Hepatocyte (in vitro differentiated cells): ENCODE measurements at regions not wholly inside any gene's neighbourhood (a gene's known extent, or its start where the extent isn't known, plus 50 kb on each side); places are given as distances from the start of the nearest gene placed in this dataset.

Experiments
- EZH2 ChIP-seq: fragments of 200-600 bp; sonication (generic); IDR thresholded peaks from 2 replicates; pipeline ENCODE4 v1.6.1; 2016; ENCODE audit warnings: antibody characterized with exemption, mild to moderate bottlenecking, borderline replicate concordance
- EZH2phosphoT487 ChIP-seq: fragments of 200-600 bp; sonication (generic); IDR thresholded peaks from one replicate; pipeline ENCODE4 v1.6.1; 2018; ENCODE audit warnings: antibody characterized with exemption, mild to moderate bottlenecking, low read depth, moderate library complexity; ENCODE audit not compliant: unreplicated experiment, severe bottlenecking
- TF ChIP-seq, protein P1 (sequence below): fragments of 200-600 bp; sonication (generic); IDR thresholded peaks from 2 replicates; pipeline ENCODE4 v1.5.1; 2016; ENCODE audit warnings: antibody characterized with exemption, mild to moderate bottlenecking; ENCODE audit not compliant: poor library complexity

DNA sequence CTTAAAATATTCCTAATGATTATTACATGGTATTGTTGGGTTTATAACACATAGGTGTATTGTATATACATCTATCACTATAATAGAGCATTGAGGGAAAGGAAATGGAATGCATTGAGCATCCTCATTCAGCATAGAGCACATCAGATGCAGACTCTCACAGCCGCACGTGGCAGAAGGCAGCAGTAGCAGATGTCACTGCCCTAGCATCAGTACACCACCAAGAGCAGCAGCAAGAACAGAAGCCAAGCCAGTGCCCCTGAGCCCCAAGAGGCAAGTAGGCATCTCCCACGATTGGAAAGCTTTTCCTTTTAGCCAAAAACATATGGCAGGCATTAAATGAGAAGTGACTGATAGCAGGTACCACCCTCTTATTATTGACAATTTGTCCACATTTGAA lies 510.0 kb downstream of the TNS3 start:
- TF ChIP-seq EZH2: no peak
- TF ChIP-seq, protein P1, sequence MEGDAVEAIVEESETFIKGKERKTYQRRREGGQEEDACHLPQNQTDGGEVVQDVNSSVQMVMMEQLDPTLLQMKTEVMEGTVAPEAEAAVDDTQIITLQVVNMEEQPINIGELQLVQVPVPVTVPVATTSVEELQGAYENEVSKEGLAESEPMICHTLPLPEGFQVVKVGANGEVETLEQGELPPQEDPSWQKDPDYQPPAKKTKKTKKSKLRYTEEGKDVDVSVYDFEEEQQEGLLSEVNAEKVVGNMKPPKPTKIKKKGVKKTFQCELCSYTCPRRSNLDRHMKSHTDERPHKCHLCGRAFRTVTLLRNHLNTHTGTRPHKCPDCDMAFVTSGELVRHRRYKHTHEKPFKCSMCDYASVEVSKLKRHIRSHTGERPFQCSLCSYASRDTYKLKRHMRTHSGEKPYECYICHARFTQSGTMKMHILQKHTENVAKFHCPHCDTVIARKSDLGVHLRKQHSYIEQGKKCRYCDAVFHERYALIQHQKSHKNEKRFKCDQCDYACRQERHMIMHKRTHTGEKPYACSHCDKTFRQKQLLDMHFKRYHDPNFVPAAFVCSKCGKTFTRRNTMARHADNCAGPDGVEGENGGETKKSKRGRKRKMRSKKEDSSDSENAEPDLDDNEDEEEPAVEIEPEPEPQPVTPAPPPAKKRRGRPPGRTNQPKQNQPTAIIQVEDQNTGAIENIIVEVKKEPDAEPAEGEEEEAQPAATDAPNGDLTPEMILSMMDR: no peak
- TF ChIP-seq EZH2phosphoT487: no peak
